Keratinocyte (primary cell): ENCODE measurements at regions not wholly inside any gene's neighbourhood (a gene's known extent, or its start where the extent isn't known, plus 50 kb on each side); places are given as distances from the start of the nearest gene placed in this dataset.

ENCODE experiments used
- DNase-seq: peaks from one replicate; pipeline ENCODE4 v3.0.0-alpha.2; 2011; ENCODE audit warnings: low read depth, missing footprints, low spot score
- FAIRE-seq: peaks from 2 replicates; lab custom pipeline; 2011; peaks lifted over from hg19 to GRCh38; lab: Jason Lieb, UNC
- H2AFZ ChIP-seq: 2 replicates; pipeline ENCODE4 v1.6.0; 2012; ENCODE audit warnings: low read length, control low read depth, inconsistent platforms; ENCODE audit not compliant: control insufficient read depth
- H3K27ac ChIP-seq: 2 replicates; pipeline ENCODE4 v1.5.1; 2011; ENCODE audit warnings: low read length; ENCODE audit not compliant: control insufficient read depth, insufficient read depth
- H3K27me3 ChIP-seq: 3 replicates; pipeline ENCODE4 v1.6.0; 2011; ENCODE audit warnings: low read length; ENCODE audit not compliant: control insufficient read depth, insufficient read depth; ENCODE audit errors: extremely low read depth
- H3K36me3 ChIP-seq, 2 experiments: 2 replicates in 1 of 2; 3 replicates in 1 of 2; pipeline ENCODE4 v1.5.1; 2011; ENCODE audit warnings: low read length in 2 of 2, mild to moderate bottlenecking in 1 of 2; ENCODE audit not compliant: control insufficient read depth in 2 of 2, insufficient read depth in 2 of 2; ENCODE audit errors: extremely low read depth in 1 of 2
- H3K4me1 ChIP-seq: 3 replicates; pipeline ENCODE4 v1.5.1; 2011; ENCODE audit warnings: low read length; ENCODE audit not compliant: control insufficient read depth, insufficient read depth; ENCODE audit errors: extremely low read depth
- H3K4me2 ChIP-seq: 3 replicates; pipeline ENCODE4 v1.6.0; 2011; ENCODE audit warnings: low read depth, low read length; ENCODE audit not compliant: control insufficient read depth, insufficient read depth; ENCODE audit errors: extremely low read depth
- H3K4me3 ChIP-seq, 3 experiments: fragments of 200-600 bp in 1 of 3; sonication (generic) in 1 of 3; 2 replicates in 2 of 3; 3 replicates in 1 of 3; pipeline ENCODE4 v1.5.1; 2011 to 2016; ENCODE audit warnings: low read length in 3 of 3, mild to moderate bottlenecking in 3 of 3, control low read depth in 2 of 3, inconsistent platforms in 1 of 3, low read depth in 1 of 3, mixed read lengths in 1 of 3, mixed run types in 1 of 3, moderate library complexity in 1 of 3; ENCODE audit not compliant: control insufficient read depth in 2 of 3, insufficient read depth in 2 of 3; ENCODE audit errors: extremely low read depth in 1 of 3
- H3K79me2 ChIP-seq: 2 replicates; pipeline ENCODE4 v1.6.0; 2012; ENCODE audit warnings: low read length; ENCODE audit not compliant: control insufficient read depth, insufficient read depth
- H3K9ac ChIP-seq: 3 replicates; pipeline ENCODE4 v1.6.0; 2011; ENCODE audit warnings: low read length; ENCODE audit not compliant: control insufficient read depth, insufficient read depth; ENCODE audit errors: extremely low read depth
- H3K9me1 ChIP-seq: 3 replicates; pipeline ENCODE4 v1.6.0; 2011; ENCODE audit warnings: low read length; ENCODE audit not compliant: control insufficient read depth, insufficient read depth; ENCODE audit errors: extremely low read depth
- H3K9me3 ChIP-seq: 2 replicates; pipeline ENCODE4 v1.5.1; 2012; ENCODE audit warnings: low read depth, low read length; ENCODE audit not compliant: control insufficient read depth
- H4K20me1 ChIP-seq: 3 replicates; pipeline ENCODE4 v1.6.0; 2011; ENCODE audit warnings: low read length; ENCODE audit not compliant: control insufficient read depth, insufficient read depth; ENCODE audit errors: extremely low read depth
- EZH2 ChIP-seq: IDR thresholded peaks from one replicate; pipeline ENCODE4 v1.6.1; 2012; ENCODE audit warnings: inconsistent platforms, mild to moderate bottlenecking, low read length, moderate library complexity
- dilution Hi-C: fragments of 300-500 bp; cut with MboI; formaldehyde crosslinking; loops from one replicate; pipeline ENCODE4 v1.7.0; 2020; ENCODE audit warnings: low sequenced_read_pairs; ENCODE audit not compliant: extremely low pct_ligation_motif_present
- TF ChIP-seq, protein P1 (sequence below), 3 experiments: IDR thresholded peaks in 1 of 3; conservative IDR thresholded peaks in 1 of 3; optimal IDR thresholded peaks in 1 of 3; 2 replicates in 2 of 3; 3 replicates in 1 of 3; pipeline versions ENCODE3 to v1.5.1; 2011; ENCODE audit warnings: low read length in 3 of 3, mild to moderate bottlenecking in 3 of 3, moderate library complexity in 2 of 3, control low read depth in 1 of 3, inconsistent platforms in 1 of 3; ENCODE audit not compliant: insufficient read depth in 2 of 3; ENCODE audit errors: extremely low read depth in 1 of 3

- DNase-seq (no peak), FAIRE-seq (no peak)
- Histone ChIP-seq H3K36me3 (no peaks in the 10 kb centered on the region), H3K4me2 (no peak overlapping the region), H3K27me3 (no peaks in the 10 kb centered on the region), H3K27ac (no peak overlapping the region), H3K4me1 (no peaks in the 10 kb centered on the region), H3K9me3 (peaks cover 4% of the 10 kb centered on the region), H3K9me1 (no peaks in the 10 kb centered on the region), H4K20me1 (no peaks in the 10 kb centered on the region), H2AFZ (no peak overlapping the region), H3K79me2 (no peaks in the 10 kb centered on the region), H3K4me3 (no peak overlapping the region), H3K9ac (no peak overlapping the region)
- TF ChIP-seq EZH2 = no peak
- TF ChIP-seq, protein P1, sequence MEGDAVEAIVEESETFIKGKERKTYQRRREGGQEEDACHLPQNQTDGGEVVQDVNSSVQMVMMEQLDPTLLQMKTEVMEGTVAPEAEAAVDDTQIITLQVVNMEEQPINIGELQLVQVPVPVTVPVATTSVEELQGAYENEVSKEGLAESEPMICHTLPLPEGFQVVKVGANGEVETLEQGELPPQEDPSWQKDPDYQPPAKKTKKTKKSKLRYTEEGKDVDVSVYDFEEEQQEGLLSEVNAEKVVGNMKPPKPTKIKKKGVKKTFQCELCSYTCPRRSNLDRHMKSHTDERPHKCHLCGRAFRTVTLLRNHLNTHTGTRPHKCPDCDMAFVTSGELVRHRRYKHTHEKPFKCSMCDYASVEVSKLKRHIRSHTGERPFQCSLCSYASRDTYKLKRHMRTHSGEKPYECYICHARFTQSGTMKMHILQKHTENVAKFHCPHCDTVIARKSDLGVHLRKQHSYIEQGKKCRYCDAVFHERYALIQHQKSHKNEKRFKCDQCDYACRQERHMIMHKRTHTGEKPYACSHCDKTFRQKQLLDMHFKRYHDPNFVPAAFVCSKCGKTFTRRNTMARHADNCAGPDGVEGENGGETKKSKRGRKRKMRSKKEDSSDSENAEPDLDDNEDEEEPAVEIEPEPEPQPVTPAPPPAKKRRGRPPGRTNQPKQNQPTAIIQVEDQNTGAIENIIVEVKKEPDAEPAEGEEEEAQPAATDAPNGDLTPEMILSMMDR (optimal IDR thresholded peaks at IDR 0.05 in 1 of 3, IDR thresholded peaks at IDR 0.05 in 1 of 3, conservative IDR thresholded peaks at IDR 0.05 in 1 of 3; ENCODE audit: extremely low read depth in 1 of 3, insufficient read depth in 2 of 3, low read length in 3 of 3) = no peak
- dilution Hi-C loops = no loop called here
These were observed 150.6 kb downstream of the SPATA19 start for GRCh38 chr11:133694701-133695100.

DNA sequence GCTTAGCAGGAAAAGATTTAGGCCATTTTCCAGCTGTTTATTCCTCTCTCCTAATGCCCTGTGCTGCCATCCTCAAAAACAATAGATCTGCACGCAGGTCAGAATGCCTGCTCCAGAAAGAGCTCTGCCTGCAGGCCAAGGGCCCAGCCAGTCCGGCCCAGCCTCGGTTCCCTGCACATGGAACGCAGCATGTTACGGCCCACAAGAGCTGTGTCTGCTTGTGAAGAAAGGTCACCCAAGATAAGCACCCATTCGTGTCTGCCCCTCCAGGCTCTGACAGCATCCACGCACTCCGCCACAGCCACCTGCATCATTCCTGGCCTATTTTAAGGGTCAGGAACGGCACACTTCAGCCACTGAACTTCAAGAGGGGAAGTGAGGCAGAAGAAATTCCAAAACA is 152.2 kb downstream of the SPATA19 start:
- H3K36me3 ChIP-seq = no peaks in the 10 kb centered on the region
- H3K9me1 ChIP-seq = no peaks in the 10 kb centered on the region
- no peaks in the 10 kb centered on the region for H4K20me1 ChIP-seq
- H3K4me1 ChIP-seq = no peaks in the 10 kb centered on the region
- TF ChIP-seq, protein P1 (optimal IDR thresholded peaks at IDR 0.05 in 1 of 3, IDR thresholded peaks at IDR 0.05 in 1 of 3, conservative IDR thresholded peaks at IDR 0.05 in 1 of 3; ENCODE audit: extremely low read depth in 1 of 3, insufficient read depth in 2 of 3, low read length in 3 of 3) = no peak
- no peak for TF ChIP-seq EZH2
- FAIRE-seq = no peak
- H3K79me2 ChIP-seq = no peaks in the 10 kb centered on the region
- dilution Hi-C loops = no loop called here
- no peak overlapping the region for H2AFZ ChIP-seq
- H3K27me3 ChIP-seq = no peaks in the 10 kb centered on the region
- H3K27ac ChIP-seq = no peak overlapping the region
- no peak overlapping the region for H3K4me2 ChIP-seq
- peaks cover 4% of the 10 kb centered on the region for H3K9me3 ChIP-seq
- DNase-seq = no peak
- no peak overlapping the region for H3K9ac ChIP-seq
- no peak overlapping the region for H3K4me3 ChIP-seq
